GM18502 (cell line): ENCODE measurements at regions not wholly inside any gene's neighbourhood (a gene's known extent, or its start where the extent isn't known, plus 50 kb on each side); places are given as distances from the start of the nearest gene placed in this dataset.

Experiments used
- ATAC-seq: cut with Tn5 transposase; IDR thresholded peaks from one replicate; pipeline ENCODE4 v1.9.1; 2021; ENCODE audit warnings: mild to moderate bottlenecking; ENCODE audit not compliant: unreplicated experiment, poor library complexity

DNA sequence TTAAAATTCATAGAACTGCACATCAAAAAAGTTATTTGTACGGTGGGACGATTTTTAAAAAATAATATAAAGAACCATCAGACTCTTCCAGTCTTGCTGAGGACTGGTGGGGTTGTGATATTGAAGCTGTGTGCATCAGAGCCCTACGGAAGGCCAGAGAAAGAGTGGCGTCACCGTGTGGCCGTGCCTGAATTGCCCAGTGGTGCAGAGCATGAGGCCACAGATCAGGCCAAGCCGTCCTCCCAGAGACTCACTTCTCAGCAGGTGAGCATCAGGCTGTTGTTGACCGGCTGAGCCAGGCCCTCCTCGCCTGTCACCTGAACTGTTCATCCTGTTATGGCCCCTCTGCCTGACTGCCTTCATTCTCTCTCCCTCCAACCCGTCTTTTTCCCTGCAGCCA is 1013.9 kb downstream of the TBC1D22A start:
- no peak for ATAC-seq

DNA sequence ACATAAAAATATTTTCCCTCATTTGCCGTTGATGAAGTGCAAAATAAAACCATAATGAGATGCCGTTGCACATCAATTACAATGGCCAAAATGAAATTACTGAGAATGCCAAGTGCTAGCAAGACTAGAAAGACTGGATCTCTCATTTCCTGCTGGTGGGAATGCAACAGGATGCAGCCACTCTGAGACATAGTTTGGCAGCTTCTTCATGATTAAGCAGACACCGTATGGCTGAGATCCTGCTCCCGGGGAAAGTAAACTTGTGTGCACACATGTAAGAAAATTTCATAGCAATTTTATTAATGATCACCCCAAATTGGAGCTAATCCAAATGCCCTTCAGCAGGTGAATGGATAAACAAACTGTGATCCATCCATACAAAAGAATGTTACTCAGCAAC is 1013.2 kb downstream of the TBC1D22A start:
- no peak for ATAC-seq

DNA sequence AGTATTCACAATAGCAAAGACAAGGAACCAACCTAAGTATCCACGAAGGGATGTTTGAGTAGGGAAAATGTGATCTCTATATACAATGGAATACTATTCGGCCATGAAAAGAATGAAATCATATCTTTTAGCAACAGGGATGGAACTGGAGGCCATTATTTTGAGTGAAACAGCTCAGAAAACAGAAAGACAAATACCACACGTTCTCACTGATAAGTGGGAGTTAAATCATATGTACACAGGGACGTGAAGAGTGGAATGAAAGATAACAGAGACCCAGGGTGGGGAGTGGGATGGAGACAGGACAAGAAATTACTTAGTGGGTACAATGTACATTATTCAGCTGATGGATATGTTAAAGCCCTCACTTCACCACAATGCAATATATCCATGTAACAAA is 1012.7 kb downstream of the TBC1D22A start:
- no peak for ATAC-seq

DNA sequence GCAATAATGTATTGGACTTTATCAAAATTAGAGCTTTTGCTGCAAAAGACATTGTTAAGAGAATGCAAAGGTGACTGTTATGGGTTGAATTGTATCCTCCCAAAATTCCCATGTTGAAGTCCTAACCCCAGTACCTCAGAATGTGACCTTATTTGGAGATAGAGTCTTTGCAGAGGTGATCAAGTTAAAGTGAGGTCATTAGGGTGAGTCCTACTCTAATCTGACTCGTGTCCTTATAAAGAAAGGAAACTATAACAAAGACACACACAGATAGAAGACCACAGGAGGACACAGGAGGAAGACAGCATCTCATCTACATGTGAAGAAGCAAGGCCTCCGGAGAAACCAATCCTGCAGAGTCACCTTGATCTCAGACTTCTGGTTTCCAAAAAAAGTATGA is 1011.2 kb downstream of the TBC1D22A start:
- no peak for ATAC-seq

DNA sequence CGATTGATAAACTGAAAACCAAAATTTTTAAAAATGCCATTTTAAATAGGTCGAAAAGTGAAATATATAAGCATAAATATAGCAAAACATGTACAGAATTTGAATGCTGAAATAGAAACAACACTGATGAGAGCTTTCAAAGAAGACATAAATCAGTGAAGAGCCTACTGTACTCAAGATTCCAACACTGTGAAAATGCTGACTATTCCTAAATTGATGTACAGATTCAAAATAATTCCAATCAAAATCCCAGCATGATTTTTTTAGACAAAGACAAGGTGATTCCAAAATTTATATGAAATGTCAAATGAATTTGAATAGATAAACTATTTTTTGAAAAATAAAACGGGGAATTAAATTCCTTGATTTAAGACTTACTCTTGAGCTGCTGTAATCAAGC is 1010.4 kb downstream of the TBC1D22A start:
- no peak for ATAC-seq

DNA sequence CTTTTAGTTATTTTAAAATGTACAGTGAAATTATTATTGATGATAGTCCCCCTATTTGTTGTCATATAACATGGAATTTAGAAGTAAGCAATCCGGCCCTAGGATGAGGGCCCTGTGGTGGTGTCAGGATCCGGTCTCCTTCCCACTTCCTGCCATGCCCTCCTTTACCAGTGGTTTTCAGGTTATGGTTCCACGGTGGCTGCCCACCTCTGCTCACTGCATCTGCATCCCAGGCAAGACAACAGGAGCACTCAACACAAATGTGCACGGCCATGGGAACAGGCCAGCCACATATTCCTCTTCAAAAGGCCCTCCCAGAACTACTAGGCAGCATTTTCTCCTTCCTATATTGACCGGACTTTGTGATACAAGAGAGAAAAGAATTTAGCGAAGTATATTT is 1007.2 kb downstream of the TBC1D22A start:
- no peak for ATAC-seq

DNA sequence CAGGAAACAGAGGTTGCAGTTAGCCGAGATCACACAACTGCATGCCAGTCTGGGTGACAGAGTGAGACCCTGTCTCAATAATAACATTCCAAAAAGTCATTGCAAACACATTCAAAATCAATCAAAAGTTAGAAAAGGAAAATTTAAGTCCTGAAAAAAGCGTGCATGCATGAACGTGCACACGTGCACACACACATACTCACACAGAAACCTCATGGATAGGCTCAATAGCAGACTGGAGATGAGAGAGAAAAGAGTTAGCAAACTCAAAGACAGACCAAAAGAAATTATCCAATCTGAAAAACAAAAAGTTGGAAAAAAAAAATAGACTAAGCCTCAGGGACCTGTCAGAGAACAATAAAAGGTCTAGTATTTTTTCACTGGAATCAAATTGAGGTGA is 1005.6 kb downstream of the TBC1D22A start:
- ATAC-seq, result no peak

DNA sequence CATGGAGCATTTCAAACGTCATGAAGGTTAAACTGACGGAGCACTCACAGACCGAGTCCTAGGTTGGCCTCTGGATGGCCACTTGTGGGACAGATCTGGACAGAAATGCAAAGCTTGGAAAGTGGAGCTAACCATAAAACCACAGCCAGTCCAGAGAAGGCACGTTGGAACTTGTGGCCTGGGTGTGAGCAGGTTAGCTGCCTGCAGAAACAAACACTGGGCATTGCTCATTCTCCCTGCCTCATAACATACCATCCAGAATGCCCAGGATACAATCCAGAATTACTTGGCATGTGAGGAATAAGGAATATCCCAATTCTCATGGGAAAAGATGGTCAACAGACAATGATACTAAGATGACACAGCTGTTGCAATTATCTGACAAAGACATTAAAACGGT is 1005.0 kb downstream of the TBC1D22A start:
- ATAC-seq, result no peak

DNA sequence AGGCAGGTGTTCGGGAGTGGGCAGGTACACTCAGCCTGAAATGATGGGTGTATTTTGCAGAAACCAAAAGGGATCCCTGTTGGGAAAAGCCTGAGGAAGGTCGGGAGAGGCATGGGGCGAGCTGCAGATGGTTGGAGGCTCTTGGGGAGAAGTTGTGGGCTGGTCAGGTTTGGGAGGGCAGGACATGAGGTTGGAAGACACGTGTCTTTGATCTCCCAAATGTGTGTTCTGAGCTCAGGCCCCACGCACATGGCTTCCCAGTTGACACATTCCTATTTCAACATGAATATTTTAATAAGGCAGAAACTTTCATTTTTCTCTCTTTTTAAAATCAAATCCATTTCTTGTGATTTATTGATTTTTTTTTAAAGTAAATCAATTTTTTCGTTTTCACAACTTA is 1003.3 kb downstream of the TBC1D22A start:
- no peak for ATAC-seq

DNA sequence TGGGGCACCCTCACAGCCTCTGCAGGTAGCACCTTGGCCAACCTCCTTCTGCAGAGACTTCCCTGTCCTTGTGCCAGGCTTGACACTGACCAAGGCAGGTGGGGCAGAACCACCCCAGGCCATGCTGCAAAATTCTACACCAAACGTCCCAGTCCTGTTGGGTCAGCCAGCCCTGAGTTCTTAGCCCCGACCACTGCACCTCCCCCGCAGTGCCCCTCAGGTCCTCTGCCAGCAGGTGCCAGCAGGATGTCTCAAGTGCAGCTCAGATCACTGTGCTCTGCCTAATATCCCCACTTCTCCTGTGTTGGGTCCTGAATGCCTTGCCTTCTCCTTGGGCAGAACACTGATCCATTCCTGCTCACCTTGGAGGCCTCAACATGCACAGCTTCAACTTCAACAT is 999.7 kb downstream of the TBC1D22A start:
- no peak for ATAC-seq

DNA sequence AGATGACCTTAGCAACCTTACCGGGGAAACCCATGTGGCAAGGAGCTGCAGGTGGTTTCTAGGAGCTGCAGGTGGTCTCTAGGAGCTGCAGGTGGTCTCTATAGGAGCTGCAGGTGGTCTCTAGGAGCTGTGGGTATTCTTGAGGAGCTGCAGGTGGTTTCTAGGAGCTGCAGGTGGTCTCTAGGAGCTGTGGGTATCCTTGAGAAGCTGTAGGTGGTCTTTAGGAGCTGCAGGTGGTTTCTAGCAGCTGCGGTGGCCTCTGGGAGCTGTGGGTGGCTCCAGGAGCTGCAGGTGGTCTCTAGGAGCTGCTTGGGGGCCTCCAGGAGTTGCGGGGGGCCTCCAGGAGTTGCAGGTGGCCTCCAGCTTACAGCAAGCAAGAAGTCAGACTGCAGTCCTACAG is 997.5 kb downstream of the TBC1D22A start:
- ATAC-seq, result no peak

DNA sequence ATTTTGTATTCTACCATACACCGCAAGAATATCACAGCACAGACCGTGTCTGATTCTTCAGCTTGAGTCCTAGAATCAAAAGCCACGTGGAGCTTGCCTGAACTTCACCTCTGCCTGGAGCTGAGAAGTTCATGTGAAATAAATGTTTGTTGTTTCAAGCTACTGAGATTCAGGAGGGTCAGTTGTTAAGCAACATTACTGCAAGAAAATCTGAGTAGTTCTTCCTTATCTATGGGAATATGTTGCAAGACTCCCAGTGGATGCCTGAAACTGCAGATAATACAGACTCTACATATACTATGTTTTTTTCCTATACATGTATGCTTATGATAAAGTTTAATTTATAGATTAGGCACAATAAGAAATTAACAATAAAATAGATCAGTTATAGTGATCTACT is 995.3 kb downstream of the TBC1D22A start:
- no peak for ATAC-seq

DNA sequence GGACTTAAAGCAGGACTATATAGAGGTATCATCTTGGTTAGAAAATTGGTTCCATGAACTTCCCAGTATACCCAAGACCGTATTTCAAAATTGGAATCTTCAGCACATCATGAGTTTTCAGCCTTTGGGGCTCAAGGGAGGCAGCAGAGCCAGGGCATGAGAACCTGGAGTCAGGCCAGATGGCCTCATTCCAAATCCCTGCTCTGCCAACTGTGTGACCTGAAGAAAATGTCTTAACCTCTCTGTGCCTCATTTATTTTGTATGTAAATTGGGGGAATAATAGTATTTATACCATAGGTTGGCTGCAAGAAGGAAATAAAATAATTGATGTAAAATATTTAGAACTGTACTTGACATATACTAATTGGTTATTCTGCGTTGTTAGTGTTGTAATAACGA is 987.6 kb downstream of the TBC1D22A start:
- ATAC-seq, result no peak

DNA sequence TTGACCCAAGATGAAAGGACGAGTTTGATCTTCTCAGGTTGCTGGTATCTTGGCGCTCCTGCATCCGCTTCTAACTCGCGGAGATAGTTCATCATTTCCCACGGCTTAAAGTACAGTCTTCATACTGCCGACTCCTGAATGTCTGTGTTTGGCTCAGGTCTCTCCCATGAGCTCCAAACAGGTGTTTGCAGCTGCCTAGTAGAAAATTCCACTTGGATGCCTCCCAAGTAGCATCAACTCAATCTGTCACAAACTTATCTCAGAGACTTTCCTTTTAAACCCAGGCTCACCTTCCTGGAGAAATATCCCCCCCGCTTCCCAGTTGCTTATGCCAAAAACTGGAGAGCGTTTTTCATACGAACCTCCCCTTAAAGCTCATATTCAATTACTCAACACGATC is 986.5 kb downstream of the TBC1D22A start:
- no peak for ATAC-seq

DNA sequence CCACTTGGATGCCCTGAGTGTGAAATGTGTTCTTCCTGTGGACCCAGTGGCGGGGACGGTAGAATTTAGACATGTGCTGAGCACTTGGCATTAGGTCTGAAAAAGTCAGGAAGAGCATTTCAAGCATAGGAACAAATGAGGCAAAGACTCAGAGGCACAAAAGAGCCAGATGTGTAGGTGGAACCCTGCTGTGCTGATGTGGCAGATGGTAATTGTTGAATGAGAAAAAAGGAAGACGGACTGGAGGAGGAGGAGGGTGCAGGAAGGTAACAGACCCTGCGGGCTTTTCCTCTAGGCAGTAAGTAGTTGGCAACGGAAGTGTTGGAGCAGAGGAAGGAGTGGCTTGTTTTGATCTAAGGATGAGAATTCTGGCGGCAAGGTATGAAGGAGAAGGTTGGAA is 985.8 kb downstream of the TBC1D22A start:
- ATAC-seq, result no peak

DNA sequence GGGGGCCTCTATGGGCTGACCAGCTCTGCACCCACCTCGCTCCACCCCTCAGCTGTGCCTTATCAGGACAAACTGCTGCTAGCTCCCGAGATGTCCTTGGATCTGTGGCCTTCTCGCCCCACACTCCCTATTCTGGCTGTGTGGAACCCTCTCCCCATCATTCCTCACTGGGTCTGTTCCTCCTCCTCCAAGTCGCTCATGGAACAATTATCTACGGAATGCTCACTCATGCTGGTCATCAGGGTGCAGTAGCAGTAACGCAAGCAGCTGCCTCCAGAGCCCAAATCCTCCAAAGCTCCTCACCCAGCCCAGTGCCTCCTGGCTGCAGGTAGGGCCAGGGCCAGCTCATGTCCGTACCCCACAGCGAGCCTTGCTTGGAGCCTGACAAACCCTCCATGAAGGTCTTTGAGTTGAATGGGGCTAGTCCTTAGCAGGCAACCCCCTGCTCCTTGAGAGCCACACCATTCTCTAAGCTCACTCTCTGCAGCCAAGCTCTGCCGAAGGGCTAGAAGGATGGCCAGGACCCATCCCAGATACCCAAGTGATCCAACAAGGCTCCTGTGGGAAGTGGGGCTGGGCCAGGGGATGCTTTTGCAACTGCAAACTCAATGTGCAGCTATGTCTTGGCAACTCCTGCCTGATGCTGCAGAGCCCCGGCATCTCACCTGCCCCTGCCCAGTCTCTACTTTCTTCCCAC is 977.8 kb downstream of the TBC1D22A start:
- no peak for ATAC-seq

DNA sequence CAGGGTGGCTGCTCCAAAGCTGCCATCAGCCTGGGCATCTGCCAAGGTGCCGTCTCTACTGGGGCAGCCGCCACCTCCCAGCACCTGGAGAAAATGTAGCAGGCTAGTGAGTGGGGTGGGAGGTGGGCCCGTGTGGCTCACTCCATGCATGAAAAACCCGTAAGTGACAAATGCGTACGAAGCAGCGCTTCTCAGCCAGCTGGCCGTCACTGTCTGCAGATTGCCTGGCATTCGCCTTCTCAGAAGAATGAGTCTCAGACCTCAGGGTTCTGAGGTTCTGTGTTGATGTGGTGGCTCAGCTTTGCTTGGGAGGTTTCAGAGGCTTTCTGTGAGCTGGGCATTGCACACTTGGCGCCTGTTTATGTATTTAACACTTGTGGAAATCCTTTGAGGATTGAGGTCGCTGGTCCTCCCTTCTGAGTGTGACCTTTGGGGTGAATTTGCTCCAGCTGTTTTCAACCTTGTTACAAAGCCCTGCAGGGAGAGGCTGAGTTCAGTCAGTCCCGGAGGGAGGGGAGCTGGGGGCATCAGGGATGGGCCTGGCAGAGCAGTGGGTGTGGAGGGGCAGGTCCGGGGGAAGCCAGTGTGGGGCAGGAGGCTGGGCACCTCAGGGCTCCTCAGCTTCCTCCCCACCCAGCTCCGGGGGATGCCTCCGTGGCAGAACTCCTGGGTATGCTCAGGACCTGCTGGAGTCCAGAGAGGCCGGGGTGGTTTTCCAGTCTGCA is 977.0 kb downstream of the TBC1D22A start:
- no peak for ATAC-seq

DNA sequence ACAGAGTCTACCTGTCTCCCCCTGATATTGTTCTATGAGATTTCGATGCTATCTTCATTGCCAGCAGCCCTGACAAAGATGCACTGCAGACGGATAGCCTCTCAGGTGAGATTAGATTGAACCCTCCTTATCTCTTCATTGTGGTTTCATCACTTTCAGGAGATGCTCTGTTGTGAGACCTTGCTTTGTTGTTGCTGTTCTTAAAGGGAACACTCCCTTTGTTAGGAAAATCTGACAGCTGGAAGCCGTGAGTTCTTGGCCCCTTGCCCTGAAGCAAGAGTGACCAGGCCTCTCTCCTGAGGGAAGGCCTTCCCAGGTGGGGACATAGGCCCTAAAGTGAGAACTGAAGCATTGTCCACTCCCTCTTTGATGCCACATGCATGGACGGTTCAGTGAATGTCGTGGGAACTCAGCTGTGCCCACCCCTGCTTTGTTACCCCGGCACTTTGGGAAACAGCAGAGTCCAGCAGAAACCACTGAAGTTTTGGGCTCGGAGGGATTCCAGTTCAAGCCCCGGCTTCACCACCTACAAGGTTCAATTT is 976.1 kb downstream of the TBC1D22A start:
- ATAC-seq, result no peak

DNA sequence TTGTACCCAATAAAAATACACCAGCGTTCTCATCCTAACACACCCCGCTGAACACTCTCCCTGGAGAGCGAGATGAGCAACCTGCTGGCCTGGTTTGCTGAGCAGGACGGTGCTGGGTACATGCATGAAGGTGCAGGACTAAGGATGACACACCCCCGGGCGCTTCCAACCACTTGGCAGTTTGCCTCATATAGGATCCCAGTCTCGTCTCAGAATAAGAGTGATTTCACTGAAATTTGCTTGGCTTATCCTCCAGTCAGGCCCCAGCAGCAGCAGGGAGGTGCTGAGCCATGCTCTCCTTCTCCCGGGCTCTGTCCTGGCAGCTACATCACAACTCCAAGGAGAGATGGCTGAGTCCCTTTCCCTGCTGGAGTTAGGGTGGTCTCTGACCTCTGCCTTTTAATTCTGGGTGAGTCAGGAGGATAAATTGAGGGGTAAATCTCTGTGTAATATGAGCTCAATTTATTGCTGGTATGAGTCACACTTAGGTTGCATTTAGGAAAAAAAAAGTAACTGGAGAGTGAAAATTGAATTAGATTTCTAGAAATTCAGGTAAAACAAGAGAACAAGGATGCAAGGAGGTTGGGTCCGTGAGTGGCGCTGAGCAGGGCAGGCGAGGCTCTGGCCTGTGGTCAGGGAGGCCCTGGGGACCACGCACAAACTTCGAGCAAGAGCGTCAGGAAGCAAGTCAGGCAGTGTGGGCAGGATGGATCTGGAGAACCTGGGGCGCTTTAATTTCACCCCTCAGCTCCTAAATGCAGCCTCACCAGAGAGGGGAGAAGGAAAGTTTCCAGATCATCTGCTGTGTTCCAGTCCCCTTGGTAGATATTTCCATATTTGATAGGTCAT is 974.0 kb downstream of the TBC1D22A start:
- ATAC-seq, result no peak

DNA sequence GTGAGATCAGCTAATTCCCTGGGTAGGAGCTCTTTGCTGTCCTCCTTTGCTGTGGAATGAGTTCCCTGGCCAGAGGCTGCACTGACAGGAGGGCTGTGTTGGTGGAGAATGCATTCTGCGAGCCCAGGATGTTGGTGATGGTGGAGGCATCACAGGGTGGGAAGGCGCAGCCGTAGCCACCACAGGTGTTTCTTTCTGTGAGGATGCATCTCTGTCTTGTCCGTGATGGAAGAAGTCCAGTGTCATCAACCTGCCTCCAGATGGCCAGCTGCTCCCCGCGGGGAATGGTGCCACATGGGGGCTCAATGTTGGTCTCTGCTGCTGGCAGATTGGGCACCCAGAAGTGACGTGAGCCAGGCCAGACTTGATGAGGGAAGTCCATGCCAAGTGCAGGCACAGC is 972.1 kb downstream of the TBC1D22A start:
- ATAC-seq, result no peak

DNA sequence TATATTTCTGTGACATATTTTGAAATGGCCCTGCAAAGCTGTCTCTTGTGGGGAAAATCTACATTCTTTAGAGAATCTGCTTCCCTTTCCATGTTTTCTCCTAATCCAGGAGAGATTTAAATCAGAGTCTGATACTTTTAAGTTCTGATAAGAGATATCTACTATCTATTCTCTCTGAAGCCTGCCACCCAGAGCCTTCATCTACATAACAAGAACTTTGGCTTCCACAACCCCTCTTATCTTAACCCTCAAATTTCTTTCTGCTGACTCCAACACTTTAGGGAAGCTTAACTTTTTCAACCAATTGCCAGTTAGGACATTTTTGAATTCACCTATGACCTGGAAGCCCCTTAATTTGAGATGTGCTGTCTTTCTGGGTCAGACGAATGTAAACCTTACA is 965.2 kb downstream of the TBC1D22A start:
- no peak for ATAC-seq
